MM.1S (cell line): ENCODE measurements at regions not wholly inside any gene's neighbourhood (a gene's known extent, or its start where the extent isn't known, plus 50 kb on each side); places are given as distances from the start of the nearest gene placed in this dataset.

Experiments used
- CTCF ChIP-seq: fragments of 300-600 bp; sonication (generic); IDR thresholded peaks from 2 replicates; pipeline ENCODE4 v1.5.1; 2016; ENCODE audit warnings: antibody characterized with exemption, low read length, mixed read lengths
- EZH2 ChIP-seq: fragments of 300-600 bp; sonication (generic); optimal IDR thresholded peaks from 2 replicates; pipeline ENCODE3; 2017; ENCODE audit warnings: low read depth, mild to moderate bottlenecking, antibody characterized with exemption, low read length, mixed read lengths
- EZH2phosphoT487 ChIP-seq: fragments of 300-600 bp; sonication (generic); IDR thresholded peaks from 2 replicates; pipeline ENCODE4 v1.6.1; 2018; ENCODE audit warnings: antibody characterized with exemption, low read length

- TF ChIP-seq CTCF, result no peak
- TF ChIP-seq EZH2phosphoT487, result no peak
- TF ChIP-seq EZH2, result no peak
These were observed 176.7 kb downstream of the LYPLAL1 start for GRCh38 chr1:219350172-219350931.
